Activated CD4-positive, alpha-beta T cell treated with anti-CD3 and anti-CD28 coated beads for 1 hour (primary cell): ENCODE measurements at regions not wholly inside any gene's neighbourhood (a gene's known extent, or its start where the extent isn't known, plus 50 kb on each side); places are given as distances from the start of the nearest gene placed in this dataset.
"Not testable (repeated sequence)": the region's sequence is repeated elsewhere in the genome, so short reads cannot be mapped to it uniquely, and the experiment has no call there.

Experiments used
- DNase-seq: peaks from one replicate; pipeline ENCODE4 v3.0.0-alpha.2; 2020

DNA sequence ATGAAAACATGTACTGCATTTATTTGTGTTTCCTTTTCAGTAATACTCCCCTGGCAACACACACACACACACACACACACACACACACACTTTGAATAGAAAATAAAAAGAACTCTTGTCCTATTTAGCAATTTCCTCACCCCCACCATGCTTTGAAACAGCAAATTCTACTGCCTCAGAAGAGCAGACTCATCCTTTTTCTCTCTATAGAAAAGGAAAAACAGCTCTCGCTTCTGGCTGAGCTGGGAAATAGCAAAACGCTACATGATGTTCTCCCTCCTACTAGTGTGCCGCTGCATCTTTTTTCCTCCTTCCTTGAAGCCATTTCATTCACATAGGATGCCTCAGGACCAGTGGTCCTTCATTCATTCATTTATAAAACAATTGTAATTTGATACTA is 453.6 kb downstream of the CSNK1G3 start:
- DNase-seq, result no peak

DNA sequence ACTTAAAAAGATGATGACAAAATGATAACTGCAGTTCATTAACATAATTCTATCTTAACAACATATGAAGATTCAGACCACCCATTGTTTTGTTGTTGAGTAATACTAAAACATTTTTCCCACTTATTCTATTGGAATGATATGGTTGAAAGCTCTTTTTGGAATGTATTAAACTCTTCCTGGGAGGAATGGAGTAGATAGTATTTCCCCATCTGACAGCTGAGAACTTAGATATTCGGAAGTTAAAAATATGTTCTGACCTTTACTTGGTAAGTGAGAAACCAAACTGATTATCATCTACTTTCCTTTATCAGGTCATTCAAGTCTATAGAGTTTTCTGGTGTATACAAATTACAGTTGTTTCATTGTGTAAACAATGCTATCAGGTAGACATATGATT is 452.9 kb downstream of the CSNK1G3 start:
- no peak for DNase-seq

DNA sequence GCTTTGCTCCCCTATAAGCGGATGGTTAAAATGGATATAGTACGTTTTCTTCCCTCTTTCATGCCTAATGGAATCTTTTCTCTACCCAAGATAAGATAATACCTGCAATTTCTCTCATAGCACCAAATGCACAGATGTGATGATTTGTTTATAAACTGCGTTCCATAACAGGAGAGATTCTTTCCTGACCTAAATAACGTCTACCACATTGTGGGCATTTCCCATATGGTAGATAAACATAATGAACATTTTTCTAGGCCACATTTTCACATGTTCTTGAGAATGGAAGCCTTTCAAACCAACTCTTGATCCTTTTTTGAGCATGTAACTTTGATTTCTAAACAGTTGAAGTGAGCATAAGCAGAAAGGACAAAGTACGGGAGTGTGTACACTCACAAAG is 448.5 kb downstream of the CSNK1G3 start:
- no peak for DNase-seq

DNA sequence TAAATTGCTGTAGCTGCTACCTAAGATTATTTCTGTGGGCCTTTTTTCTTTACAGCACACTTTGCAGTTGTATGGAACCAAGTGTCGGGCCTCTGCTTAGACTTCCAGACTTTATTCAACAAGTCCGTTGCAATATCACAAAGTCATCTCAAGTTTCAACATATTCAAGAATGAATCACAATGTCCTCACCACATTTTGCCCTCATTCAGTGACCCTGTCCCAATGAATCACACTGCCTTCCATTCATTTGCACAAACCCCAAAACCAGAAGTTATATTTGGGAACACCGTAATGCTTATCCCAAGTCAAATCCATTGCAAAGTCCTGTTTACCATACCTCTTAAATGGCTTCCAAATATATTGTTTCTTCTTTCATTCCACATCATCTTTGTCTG is 439.6 kb downstream of the CSNK1G3 start:
- DNase-seq, result no peak

DNA sequence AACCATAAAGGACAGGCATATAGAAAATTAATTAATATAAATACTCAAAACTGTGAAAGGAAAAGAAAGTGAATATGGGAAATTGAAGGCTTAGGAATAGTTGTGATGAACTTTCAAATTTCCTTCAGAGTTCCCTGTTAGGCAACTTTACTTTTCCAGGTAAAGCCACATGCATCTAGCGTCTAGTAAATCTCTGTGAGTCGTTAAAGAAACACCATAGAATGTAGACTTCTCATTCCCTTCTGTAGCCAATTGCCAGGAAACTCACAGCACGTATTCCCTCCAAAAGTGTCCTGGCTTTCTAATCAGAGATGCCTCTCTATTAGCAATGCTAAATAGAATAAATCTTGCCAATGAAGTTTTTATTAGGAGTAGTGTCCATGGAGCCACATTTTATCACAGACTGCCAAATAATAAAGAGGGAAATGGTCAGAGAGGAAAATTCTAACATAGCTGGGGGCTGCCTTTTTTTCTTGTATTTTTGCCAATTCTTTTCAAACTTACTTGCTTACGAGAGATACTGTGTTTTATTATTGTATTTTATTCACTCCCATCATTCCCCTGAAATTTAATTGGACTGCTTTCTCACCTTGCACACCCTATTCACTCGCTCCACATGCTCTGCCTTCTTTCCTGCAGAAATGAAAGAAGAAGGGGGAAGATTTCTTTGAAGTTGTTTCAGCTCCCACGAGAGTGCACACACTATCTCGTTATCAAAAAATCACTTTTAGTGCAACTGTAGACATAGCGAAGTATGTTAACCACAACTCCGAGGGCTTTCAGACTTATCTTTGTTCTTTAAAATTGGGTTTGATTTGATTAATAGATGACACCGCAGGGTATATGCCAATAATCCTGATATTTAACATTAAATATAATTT is 439.0 kb downstream of the CSNK1G3 start:
- no peak for DNase-seq

DNA sequence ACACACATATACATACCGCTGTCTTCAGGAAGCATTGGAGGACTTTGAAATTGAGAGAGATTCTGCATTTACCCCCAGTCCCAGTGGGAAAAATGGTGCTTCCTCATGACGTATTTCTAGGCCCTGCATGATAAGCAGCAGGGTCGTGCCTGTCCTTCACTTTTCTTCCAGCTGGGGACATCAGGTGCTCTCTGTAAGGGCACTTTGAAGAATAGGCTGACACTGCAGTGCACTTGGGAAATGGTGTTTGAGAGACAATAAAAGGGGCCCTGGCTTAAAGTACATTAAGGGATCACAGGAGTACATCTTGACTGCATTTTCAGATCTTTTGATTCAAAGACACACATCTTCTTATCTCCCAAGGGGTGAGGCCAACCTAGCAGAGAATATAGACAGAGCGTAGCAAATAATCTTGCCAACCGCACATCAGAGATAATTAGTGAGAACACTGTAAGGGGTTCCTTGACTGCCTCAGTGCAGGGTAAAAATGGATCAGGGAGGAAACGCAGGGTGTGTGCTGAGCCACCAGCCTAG is 437.9 kb downstream of the CSNK1G3 start:
- no peak for DNase-seq

DNA sequence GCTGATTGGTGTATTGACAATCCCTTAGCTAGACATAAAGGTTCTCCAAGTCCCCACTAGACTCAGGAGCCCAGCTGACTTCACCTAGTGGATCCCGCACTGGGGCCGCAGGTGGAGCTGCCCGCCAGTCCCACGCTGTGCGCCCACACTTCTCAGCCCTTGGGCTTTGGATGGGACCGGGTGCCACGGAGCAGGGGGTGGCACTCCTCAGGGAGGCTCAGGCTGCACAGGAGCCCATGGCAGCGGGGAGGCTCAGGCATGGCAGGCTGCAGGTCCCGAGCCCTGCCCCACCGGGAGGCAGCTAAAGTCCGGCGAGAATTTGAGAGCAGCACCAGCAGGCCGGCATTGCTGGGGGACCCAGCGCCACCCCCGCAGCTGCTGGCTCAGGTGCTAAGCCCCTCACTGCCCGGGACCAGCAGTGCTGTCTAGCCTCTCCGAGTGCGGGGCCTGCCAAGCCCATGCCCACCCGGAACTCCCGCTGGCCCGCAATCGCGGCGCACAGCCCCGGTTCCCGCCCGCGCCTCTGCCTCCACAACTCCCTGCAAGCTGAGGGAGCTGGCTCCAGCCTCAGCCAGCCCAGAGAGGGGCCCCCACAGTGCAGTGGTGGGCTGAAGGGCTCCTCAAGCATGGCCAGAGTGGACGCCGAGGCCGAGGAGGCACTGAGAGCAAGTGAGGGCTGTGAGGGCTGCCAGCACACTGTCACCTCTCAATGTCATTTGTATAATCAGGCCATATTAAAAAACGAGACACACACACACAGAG is 437.2 kb downstream of the CSNK1G3 start:
- no peak for DNase-seq

DNA sequence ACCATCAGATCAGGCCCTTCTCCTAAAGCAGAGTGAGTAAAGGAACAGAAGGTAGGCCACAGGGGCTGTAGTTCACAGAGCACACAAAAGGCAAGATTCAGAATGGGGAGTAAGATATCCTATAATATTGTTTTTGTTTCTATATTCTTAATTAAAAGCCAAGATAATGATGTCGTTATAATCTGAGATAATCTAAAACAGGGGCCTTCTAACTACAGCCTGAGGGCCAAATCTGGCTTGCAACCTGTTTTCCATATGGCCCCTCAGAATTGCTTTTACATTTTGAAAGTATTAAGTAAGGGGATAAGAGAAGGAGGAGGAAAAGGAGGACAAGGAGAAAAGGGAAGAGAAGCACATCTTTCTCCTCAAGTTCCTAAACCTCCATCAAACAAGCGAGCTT is 435.8 kb downstream of the CSNK1G3 start:
- DNase-seq, result no peak

DNA sequence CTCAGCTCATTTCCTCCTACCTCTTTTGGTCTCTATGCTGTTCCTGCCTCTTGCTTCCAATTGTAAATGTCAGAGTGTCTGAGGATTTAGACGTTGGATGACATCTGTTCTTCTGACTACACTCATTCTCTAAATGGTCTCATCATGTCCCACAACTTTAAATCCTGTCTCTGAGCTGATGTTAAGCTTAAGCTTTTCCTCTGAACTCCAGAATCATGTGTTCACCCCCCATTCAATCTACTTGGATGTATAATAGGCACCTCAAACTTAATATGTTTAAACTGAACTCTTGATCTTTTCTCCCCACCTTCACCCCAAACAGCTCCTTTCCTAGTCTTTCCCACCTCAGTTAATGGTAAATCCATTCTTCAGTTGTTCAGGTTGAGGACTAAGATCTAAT is 433.6 kb downstream of the CSNK1G3 start:
- DNase-seq, result no peak

DNA sequence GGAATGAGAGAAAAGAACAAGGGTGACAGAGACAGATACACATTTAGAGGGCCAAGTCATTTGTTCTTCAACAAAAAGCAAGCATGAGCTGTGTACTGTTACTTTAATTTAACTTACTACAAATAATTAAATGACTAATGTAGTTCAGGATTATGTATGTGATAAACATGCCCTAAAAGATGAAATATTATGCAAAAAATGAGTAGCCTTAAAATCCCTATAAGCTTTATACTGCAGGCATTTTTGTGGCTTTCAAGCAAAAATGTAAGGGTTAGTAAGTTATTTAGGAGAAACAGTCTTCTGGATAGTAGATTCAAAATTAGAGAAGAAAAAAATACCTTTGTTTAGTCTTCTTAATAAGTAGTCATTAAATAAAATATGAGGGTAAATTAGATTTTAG is 431.2 kb downstream of the CSNK1G3 start:
- no peak for DNase-seq

DNA sequence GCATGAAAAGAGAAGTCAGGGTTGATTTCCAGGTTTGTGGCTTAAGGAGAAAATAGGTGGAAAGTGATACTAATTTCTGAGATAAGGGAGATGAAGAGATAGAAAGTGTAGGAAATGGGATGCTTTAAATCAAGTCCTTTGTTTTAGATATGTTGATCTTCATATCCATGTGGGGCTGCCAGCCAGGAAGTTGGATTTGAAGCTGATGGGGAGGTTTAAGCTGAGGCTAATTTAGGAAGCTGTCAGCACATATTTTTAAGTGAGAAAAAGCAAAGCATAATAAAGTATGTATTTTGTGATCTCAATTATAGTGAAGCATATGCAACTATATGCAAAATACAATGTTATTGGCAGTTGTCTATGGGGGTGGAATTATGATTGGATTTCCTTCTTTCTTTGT is 428.4 kb downstream of the CSNK1G3 start:
- no peak for DNase-seq

DNA sequence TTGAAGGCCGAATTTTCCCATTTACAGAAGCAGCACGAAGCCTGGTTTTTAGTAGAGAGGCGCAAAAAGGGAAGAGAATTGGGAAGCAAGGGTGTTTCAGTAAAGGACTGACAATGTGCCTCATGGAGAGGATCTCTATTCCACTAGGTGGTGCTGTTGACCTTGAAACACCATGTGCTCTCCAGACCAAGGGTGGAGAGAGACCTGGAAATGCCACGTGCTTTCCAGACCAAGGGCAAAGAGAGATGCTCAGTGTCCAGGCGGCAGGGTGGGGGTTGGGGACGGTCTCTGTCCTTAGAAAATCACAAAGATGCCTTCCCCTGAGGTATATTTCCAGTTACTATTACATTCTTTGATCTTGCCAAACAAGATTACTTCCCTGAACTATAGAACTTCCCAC is 425.3 kb downstream of the CSNK1G3 start:
- DNase-seq, result no peak

DNA sequence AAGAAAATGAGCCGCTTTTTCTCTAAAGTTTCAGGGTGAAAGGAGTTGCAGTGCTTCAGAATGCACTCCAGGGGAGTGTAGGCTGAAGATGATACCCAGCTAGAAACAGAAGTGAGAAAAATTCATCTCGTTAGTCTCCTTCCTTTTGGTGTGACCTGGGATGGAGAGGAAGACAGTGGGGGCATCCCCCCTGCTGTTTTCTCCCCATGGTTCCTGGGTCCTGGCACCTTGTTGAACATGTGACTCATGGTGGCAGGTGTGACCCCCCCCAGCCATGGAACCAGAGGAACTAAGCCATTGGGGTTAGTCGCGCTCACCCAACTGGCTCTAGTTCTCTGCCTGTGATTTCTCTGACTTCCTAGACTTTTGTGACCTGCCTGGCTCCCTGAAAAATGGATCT is 424.6 kb downstream of the CSNK1G3 start:
- no peak for DNase-seq

DNA sequence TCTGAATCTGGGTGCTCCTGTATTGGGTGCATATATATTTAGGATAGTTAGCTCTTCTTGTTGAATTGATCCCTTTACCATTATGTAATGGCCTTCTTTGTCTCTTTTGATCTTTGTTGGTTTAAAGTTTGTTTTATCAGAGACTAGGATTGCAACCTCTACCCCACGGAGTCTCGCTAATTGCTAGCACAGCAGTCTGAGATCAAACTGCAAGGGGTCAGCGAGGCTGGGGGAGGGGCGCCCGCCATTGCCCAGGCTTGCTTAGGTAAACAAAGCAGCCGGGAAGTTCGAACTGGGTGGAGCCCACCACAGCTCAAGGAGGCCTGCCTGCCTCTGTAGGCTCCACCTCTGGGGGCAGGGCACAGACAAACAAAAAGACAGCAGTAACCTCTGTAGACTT is 421.8 kb downstream of the CSNK1G3 start:
- DNase-seq, result not testable (repeated sequence)

DNA sequence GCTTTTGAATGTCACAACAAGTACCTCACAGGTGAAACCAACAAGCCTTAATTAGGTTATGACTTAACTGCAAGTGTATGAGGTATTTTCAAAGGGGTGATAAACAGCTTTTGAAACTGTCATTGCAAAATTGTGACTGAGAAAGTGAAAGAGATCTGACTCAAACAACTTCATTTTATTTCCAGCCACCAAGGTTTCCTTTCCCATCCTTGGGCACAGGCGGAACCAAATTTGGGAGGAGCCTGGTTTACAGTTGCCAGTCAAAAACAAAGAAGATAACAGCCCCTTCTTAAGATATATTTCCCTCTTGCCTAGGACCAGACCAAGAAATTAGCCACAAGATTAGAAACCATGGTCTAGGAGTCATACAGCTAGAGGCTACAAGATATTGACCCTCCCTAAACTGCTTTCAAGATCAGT is 417.1 kb downstream of the CSNK1G3 start:
- no peak for DNase-seq

DNA sequence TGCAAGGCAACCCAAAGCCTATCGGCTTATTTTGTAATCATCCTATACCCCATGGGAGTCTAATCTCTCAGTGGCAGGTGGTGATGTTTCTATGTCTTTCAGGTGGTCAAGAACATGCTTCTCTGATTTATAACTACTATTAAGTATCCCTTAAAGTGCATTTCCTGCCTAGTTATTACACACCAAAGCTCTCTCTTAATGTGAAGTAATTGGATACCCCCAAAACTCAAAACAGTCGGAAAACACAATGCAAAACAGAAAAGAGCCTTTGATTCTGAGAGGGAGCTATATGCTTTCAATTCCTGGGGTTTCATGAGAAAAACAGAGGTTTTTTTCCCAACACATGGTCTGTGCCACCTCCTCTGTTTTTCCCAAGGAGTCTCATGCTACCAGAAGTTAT is 416.4 kb downstream of the CSNK1G3 start:
- DNase-seq, result no peak

DNA sequence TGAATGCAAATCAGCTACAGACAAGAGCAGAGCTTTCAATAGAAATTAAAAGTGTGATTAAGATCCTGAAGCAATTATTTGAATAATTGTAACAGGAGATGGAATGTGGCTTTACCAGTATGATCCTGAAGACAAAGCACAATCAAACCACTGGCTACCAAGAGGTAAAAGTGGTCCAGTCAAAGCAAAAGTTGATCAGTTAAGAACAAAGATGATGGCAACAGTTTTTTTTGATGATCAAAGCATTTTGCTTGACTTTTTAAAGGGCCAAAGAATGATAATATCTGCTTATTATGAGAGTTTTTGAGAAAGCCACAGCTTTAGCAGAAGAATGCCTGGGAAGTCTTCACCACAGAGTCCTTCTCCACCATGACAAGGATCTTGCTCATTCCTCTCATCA is 409.2 kb downstream of the CSNK1G3 start:
- DNase-seq, result no peak

DNA sequence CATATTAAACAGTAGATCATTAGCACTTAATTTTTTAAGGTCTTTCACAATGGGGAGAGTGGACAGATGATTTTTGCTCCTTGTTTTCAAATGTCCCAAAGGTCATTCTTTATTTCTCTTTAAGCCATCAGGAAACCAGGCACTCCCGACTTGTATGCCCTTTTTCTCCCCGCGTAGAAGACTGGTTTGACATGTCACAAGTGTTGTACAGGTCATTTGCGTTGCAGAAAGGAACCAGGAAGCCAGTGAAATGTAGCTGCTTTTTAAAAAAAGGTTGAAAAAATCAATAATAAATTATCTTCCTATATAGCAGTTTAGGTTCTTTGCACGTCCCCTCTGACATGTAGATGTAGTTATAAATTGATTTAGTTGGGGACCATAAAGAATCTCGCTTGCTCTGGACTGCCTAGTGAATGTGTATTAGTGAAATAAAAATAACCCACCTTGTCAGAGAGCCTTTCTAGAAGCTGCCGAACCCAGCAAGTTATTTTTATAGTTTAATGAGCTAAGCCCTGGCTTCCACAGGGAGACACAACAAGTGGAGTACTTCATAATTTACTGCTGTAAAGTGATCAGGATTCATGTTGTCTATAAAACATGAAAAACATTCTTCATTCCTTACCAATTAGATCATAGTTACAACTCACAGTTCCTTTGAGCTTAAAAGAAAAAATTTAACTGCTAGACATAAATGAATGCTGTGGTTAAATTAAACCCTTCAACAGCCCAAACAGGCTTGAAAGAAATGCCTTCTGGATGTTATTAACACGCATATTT is 404.6 kb downstream of the CSNK1G3 start:
- DNase-seq, result no peak

DNA sequence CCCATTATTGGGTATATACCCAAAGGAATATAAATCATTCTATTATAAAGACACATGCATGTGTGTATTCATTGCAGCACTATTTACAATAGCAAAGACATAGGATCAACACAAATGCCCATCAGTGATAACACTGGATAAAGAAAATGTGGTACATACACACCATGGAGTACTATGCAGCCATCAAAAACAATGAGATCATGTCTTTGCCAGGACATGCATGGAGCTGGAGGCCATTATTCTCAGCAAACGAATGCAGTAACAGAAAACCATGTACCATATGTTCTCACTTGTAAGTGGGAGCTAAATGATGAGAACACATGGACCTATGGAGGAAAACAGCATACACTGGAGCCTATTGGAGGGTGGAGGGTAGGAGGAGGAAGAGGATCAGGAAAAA is 402.4 kb downstream of the CSNK1G3 start:
- DNase-seq, result no peak

DNA sequence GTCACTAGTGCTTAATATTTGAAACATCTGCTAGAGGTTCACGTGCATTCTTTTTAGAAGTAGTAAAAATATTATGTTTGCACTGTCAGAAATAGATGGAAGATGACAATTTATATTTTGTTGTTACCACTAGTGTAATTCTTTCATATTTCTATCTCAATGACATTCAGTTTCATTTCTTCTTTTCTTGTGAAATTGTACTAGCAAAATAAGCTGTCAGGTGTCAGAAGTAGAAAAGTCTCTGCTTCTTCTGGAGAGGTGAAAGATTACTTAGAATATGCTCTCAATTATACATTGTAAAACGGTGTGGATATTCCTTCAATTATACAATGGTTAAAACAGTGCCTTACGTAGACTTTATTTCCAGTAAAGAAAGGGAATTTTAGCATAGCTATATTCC is 395.4 kb downstream of the CSNK1G3 start:
- no peak for DNase-seq

DNA sequence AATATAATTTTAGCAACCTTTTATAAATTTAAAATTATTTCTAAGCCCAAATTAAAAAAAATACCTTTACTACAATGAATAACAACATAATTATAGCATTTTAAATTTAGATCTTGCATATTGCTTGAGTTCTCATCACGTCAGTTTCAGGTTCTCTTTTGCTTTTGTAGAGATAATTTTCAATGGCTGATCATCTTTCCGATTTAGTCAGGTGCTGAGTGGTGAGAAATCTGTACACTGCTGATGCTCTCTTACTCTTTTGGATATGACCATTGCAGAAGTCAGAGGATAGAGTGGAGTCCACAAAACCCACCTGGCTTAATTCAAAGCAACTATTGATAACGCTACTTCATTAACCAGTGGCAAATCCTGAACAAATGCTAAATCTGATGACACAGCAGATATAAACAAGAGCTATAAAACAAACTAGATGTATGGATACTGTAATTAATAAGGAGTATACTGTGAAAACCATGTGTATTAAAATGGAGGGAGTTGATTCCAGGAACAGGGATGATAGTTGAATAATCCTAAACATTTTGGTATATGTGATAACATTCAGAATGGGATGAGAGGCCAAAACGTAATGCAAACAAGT is 394.8 kb downstream of the CSNK1G3 start:
- no peak for DNase-seq

DNA sequence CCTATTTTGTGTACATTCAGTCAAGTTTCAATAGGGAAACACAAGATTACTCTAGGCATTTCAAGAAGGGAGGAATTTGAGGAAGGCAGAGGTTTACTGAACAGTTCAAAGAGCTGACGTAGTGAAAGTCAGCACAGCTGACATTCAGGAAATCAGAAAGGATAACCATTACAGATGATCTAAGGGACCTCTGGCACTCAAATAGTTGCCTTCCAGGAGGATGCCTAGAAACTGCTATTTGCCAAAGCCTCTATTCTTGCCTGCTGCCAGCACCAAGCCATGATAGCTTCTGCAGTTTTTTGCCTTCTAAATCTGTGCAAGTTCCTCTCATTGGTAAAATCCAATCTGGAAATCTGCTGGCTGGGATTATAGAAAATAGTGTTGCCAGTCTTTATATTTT is 373.1 kb downstream of the CSNK1G3 start:
- no peak for DNase-seq

DNA sequence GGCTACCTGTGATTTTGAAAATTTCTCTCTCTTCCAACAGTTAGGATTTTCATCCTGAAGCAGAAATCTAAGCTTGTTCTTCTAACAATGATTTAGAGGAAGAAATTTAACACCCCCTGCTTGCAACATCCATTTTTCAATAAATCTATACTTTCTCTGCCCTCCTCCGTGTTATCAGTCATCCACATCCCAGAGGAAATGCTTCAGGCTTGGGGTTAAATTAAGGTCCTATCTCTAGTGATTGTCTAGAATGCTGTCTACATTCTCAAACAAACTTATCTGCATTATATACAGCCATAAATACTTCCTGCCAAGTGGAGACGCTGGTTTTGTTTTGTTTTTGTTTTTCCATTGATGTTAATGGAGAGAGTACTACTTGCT is 371.0 kb downstream of the CSNK1G3 start:
- no peak for DNase-seq
